ENCODE measurements at regions not wholly inside any gene's neighbourhood (a gene's known extent, or its start where the extent isn't known, plus 50 kb on each side); places are given as distances from the start of the nearest gene placed in this dataset.

DNA sequence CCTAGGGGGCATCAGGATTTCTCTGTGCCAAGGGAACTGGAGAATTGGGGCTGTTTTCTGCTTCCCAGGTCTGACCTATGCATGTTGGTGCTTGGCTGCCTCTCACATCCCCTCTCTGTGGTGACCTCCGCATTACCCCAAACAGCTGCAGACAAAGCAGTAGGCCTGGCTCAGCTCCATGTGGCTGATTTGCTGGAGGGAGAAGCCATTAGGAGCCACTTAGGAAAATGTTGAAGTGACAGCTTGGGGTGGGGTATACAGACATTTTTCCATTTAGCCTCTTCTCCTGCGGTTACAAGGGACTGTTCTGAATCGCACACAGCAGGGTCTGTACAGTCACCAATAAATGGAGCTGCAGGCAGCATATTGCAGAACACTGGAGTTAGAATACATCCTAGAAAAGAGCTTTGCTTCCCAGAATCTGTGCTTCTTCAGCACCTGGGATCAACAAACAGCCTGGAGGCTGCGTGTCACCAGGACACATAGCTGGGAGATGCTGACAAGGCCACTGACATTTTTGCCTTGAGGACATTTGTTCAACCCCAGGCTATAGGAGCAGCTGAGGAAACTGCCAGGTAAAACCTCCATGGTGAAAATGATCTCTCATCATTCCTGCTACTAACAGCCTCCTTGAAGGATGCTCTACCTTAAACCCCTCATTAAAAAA, 335.3 kb downstream of the DIRAS2 start:
- DNase-seq (ENCODE audit: low spot score in 2 of 2) (no peak), ATAC-seq (no peak)
- peak overlapping the region in 1 of 2 donors; percentile 69 for H3K27ac Mint-ChIP-seq

DNA sequence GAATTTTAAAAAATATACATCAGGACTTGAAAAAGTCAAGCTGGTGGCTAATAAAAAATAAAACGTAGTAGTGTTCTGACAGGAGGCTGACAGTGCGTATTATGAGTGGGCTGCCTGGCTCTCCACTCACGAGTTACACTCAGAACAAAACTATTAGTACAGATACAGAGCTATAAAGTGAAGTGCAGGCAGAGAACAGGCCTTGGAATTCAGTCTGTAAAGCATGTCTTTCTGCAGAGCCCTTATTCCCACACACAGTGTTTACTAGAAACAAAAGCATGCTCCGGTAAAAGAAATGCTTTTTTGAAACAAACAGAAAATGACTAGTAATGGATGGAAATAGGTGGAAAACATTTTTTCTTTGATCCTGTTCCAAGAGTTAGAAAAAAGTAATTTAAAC, 334.7 kb downstream of the DIRAS2 start:
- H3K36me3 Mint-ChIP-seq = no peaks in the 10 kb centered on the region
- DNase-seq (ENCODE audit: low spot score in 2 of 2) (no peak), ATAC-seq (no peak)
- H3K27ac Mint-ChIP-seq = no peak overlapping the region
- H3K9me3 Mint-ChIP-seq = no peaks in the 10 kb centered on the region

More for the DNA sequence above, 335.3 kb downstream of the DIRAS2 start:
- no peaks in the 10 kb centered on the region for H3K36me3 Mint-ChIP-seq
- no peaks in the 10 kb centered on the region for H3K9me3 Mint-ChIP-seq

DNA sequence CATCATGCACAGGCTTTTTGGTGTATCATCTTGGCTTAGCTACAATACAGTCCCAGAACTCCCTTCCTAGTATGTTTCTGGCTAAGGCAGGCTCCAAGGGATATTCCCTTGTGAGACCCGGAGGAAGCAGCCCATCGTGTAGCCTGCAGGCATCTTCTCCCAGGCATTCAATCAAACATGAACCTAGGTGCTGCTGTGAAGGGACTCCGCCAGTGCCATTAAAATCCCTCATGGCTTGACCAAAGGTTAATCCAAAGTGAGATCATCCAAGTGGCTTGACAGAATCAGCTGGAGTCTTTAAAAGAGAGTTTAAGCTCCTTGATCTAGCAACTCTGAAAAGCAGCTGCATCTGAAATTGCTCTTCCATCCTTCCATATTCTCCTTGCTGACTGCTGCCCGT, 333.9 kb downstream of the DIRAS2 start:
- no peaks in the 10 kb centered on the region for H3K36me3 Mint-ChIP-seq
- ATAC-seq (no peak), DNase-seq (ENCODE audit: low spot score in 2 of 2) (no peak)
- no peaks in the 10 kb centered on the region for H3K9me3 Mint-ChIP-seq
- H3K27ac Mint-ChIP-seq = no peak overlapping the region

DNA sequence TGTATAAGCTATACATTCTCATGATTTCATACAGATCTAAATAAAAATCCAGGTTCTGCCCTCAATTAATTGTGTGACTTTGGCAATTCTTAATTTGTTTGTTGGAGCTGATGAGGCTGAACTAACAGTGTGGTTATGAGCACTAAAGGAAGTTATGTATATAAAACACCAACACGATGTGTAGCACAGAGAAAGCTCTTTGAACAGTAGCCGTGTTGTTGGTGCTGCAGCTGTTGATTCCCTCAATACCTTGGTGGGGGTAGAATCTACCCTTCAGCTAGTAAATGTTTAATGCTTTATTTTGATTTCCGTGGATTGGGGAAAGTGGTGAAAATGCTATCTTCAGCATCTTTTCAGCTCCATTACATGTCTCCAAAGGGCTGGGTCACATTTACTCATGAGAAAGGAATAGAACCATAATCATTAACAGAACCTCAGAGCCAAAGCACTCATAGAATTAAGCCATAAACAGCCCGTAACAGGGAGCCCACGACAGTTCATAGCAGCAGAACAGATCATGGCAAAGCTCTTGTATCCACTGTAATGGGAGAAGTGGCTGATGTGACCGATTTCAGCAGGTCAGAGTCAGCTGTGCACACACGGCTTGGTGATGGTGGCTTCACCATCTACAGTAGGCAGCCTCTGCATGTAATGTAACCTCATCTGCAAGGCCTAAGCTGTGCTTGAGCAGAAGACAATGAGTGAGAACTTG, 332.7 kb downstream of the DIRAS2 start:
- H3K36me3 Mint-ChIP-seq = no peaks in the 10 kb centered on the region
- no peaks in the 10 kb centered on the region for H3K9me3 Mint-ChIP-seq
- ATAC-seq = no peak
- H3K27ac Mint-ChIP-seq = no peak overlapping the region
- no peak for DNase-seq (ENCODE audit: low spot score in 2 of 2)

DNA sequence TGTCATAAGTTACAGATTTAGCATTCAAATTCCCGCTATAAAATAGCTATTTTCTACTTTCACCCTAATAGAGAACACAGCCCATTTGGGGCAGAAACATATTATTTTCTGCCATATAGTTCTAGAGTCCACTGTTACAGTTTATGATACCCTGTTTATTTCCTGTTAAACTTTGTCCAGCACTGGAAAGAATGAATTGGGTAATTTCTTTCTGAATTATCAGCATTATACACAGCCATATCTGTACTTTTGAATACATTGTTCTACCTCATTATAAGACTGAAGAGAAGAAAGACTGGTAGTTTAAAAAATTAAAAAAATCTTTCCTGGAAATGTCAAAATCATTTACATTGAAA, 332.1 kb downstream of the DIRAS2 start:
- H3K27ac Mint-ChIP-seq = no peak overlapping the region
- H3K36me3 Mint-ChIP-seq = no peaks in the 10 kb centered on the region
- H3K9me3 Mint-ChIP-seq = no peaks in the 10 kb centered on the region
- ATAC-seq (no peak), DNase-seq (ENCODE audit: low spot score in 2 of 2) (no peak)

DNA sequence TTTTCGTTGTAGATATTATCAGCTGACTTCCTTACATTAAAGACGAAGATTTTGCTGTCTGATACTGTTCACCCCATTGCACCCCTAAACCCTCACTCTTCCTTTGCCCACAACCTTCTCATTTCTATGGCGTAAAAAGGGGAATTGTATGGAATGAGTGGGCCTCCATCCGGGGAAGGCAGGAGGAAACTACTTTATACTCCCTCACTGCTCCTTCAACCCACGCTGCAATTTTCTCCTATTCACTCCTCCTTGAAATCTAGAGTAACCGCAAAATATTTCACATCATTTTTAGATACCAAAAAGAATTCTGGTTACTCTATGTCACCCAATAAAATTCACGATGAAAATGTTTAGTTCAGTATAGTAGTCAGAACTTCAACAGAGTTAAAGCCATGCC, 330.8 kb downstream of the DIRAS2 start:
- Mint-ChIP-seq H3K36me3 (no peaks in the 10 kb centered on the region), H3K27ac (no peak overlapping the region), H3K9me3 (no peaks in the 10 kb centered on the region)
- ATAC-seq (no peak), DNase-seq (ENCODE audit: low spot score in 2 of 2) (no peak)

DNA sequence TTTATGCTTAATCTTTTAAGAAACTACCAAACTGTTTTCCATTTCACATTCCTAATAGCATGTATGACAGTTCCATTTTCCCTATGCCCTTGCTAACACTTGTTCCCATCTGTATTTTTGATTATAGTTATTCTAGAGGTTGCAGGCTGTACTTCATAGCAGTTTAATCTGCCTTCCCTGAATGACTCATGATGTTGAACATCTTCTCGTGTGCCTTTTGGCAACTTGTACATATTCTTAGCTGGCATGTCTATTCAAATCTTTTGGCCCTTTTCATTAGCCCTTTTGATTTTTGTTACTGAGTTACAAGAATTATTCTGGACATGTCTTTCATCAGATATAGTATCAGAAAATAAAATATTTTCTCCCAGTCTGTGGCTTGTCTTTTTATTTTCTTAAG, 320.3 kb downstream of the DIRAS2 start:
- H3K36me3 Mint-ChIP-seq = peaks cover 0 to 1% of the 10 kb centered on the region in 2 donors
- H3K27ac Mint-ChIP-seq = no peak overlapping the region
- no peaks in the 10 kb centered on the region for H3K9me3 Mint-ChIP-seq
- DNase-seq (ENCODE audit: low spot score in 2 of 2) = no peak
- no peak for ATAC-seq

DNA sequence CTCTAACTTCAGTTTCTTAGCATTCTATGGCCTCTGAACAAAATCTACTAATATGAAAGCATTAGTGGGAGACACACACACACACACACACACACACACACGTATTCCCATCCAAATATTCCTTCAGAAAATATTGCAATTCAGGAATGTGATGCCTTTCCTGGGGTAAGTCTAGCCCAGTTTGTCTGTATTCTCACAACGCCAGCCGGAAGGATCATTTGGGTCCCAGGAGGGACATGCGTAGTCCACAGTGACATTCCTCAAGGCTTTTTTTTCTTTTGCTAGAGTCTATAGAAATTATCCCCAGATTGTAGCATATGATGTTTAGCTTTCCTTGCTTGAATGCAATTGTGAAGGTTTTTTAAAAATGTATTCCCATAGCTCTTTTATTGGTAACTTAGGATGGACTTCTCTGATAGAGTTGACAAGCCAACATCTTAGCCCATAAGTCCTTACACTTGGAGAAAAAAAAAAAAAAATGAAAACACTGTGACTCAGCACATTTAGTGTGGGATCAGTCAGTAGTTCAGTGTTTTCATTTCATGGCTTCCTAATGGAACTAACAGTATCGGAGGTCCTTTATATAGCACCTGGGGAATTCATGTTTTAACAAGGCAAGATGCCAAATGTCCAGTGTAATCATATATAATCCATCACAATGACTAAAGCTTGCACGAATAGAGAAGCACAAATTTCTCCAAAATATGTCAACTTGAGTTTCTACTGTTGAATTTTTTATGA, 316.5 kb downstream of the DIRAS2 start:
- no peak for ATAC-seq
- no peaks in the 10 kb centered on the region for H3K9me3 Mint-ChIP-seq
- H3K27ac Mint-ChIP-seq = no peak overlapping the region
- no peaks in the 10 kb centered on the region for H3K36me3 Mint-ChIP-seq
- no peak for DNase-seq (ENCODE audit: low spot score in 2 of 2)

DNA sequence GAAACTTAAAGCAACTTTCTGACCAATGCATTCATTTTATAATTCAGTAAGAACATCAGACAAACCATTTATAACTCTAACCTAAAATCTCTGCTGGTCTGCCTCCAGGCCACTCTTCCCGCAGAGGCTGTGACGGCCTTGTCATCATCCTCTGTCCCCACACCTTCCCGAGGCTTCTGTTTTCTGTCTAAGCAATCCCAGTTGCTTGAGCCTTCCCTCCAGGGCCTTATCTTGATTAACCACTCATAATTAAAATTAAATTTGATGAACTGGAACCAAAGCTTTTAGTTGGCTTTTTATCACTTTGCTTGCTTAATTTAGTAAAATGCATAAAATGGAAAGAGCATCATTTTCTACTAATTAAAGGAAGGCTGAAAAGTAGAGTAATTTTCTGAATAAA, 312.4 kb downstream of the DIRAS2 start:
- ATAC-seq (no peak), DNase-seq (ENCODE audit: low spot score in 2 of 2) (no peak)
- Mint-ChIP-seq H3K9me3 (no peaks in the 10 kb centered on the region), H3K27ac (no peak overlapping the region), H3K36me3 (no peaks in the 10 kb centered on the region)

DNA sequence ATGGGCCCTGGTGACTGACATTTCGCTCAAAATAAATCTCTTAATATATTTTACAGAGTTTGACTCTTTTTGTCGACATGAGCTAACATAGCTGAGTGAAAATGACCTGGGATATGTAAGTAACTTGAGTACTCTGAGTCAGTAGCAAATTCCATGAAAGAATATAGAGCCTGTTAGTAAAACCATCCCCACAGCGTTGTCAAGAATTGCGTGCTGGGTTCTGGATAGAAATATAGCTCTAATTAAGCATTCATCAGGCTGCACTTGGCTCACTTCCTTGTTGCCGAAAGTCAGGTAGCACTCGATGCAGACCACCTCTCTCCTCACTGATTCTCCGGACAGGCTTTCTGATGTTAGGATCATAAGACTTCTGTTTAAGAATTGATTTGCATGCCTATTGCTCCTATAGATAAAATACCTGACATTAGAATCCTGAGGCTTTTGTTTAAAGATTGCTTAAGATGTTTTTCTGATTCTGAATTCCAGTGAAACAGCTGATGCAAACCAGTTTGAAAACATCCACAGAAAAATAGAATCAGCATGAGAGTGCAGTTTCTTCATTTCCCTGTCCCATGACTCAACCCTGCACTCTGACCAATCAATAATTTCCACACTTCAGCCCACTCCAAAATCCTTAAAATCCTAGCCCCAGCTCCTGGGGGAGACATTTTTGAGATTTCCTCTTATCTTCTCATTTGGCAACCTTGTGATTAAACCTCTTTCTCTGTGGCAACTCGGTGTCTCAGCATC, 310.6 kb downstream of the DIRAS2 start:
- Mint-ChIP-seq H3K27ac (no peak overlapping the region), H3K9me3 (no peaks in the 10 kb centered on the region), H3K36me3 (no peaks in the 10 kb centered on the region)
- no peak for ATAC-seq
- DNase-seq (ENCODE audit: low spot score in 2 of 2) = no peak

DNA sequence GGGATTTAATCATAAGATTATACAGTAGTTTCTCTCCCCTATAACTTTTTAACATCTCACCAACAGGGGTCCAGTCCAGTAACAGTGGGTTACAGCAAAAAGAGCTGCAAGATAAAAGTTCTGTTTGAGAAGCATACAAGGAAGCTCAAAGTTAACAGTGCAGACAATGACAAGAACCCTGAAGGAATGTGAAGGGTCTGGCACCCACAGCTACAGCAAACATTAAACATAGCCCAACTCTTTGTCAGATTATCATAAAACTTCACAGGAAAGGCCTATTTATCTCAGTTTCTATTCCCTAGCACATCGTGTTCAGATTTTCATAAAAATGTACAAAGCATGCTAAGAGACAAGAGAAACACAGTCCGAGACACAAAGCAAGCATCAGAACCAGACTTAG, 309.4 kb downstream of the DIRAS2 start:
- H3K36me3 Mint-ChIP-seq = no peaks in the 10 kb centered on the region
- DNase-seq (ENCODE audit: low spot score in 2 of 2) = no peak
- no peaks in the 10 kb centered on the region for H3K9me3 Mint-ChIP-seq
- ATAC-seq = no peak
- no peak overlapping the region for H3K27ac Mint-ChIP-seq

DNA sequence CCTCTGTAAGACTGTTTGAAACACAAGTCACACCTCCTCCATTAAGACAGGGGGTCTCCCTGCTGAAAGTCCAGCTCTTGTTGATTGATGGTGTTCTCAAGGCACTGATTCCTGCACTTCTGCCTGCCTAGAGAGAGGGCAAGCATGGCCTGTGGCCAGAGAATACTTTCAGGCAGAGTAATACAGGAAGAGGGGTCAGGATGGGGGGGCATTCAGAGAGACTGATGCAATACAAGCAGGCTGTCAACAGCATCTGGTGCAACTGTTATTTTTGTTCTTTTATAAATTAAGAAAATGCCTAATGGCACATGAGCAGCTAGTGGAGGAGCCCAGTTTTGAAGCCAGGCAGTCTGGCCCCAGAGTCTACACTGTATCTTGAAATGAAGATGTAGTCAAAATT, 302.2 kb downstream of the DIRAS2 start:
- no peaks in the 10 kb centered on the region for H3K36me3 Mint-ChIP-seq
- no peak overlapping the region for H3K27ac Mint-ChIP-seq
- ATAC-seq = no peak
- no peak for DNase-seq (ENCODE audit: low spot score in 2 of 2)
- peaks cover 0 to 5% of the 10 kb centered on the region in 2 donors for H3K9me3 Mint-ChIP-seq

DNA sequence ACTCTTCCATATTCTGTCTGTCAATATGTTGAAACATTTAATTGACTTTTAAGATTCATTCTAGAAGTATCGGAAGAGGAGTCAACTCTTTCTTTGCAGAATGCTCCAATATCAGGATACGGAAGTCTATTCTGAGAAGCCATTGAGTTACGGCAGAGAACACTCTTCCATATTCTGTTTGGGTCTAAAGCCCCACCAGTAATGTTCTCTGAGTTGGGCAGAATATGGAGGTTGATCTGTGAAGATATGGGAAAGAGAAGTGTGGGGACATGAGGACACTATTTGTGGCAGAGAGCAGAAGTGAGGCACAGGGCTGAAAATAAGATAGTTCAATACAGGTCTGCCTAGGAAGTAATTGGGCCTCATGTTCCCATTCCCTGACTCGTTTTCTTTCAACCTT, 300.0 kb downstream of the DIRAS2 start:
- DNase-seq (ENCODE audit: low spot score in 2 of 2) = no peak
- H3K36me3 Mint-ChIP-seq = no peaks in the 10 kb centered on the region
- no peak for ATAC-seq
- peaks cover 0 to 5% of the 10 kb centered on the region in 2 donors for H3K9me3 Mint-ChIP-seq
- H3K27ac Mint-ChIP-seq = no peak overlapping the region

DNA sequence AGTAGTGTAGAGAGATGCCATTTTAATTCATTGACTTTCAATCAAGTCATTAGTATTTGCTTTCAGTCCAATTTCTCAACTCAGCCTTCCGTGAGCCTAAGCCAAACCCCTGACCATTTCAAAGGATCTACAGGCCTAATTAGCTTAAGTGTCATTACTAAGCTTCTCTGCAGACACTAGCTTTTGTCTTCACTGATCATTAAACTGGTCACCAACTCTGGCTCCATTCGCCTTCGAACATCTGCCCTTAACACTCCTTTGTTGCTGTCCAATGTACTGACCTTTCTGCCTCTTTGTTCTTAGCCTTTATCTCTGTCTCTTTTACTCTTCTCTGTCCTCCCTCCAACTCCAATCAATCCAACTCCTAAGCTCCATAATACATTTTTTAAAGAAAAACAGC, 299.3 kb downstream of the DIRAS2 start:
- DNase-seq (ENCODE audit: low spot score in 2 of 2) (no peak), ATAC-seq (no peak)
- H3K36me3 Mint-ChIP-seq = no peaks in the 10 kb centered on the region
- peaks cover 0 to 5% of the 10 kb centered on the region in 2 donors for H3K9me3 Mint-ChIP-seq
- H3K27ac Mint-ChIP-seq = no peak overlapping the region

DNA sequence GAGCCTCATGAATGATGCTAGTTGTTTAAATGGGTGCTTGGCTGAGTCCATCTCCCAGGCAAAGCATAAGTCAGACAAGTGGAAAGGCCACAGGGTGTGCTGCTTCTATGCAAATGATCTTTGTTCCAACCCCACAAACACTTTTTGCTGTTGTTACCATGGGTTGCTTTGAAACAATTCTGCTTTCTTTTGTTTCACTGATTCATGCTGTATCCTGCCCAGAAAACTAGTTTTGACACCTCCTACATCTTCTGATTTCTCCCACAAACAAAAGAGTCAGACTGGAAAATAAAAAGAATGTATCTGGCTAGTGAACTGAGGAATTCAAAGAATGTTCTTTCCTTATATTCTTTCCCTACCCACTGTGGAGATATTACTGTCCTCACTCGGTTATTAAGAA, 298.6 kb downstream of the DIRAS2 start:
- H3K27ac Mint-ChIP-seq = no peak overlapping the region

DNA sequence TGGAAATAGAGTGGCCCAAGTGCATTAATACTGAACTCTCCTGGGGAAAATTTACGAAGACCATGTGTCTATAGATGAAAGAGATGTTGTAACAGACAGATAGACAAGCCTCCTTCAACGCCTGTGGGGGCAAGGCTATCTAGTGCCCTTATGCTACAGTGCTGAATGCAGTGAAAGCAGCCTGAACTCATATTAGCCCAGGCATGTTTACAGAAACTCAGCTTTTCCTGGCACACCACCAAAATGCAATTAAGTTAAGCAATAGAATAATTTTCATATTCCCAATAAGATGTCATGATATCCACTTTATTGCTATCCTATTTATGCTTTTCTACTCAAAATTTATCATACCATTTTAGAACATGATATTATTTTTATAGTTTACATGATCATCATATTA, 277.0 kb downstream of the DIRAS2 start:
- DNase-seq (ENCODE audit: low spot score in 2 of 2) = no peak
- H3K9me3 Mint-ChIP-seq = no peaks in the 10 kb centered on the region
- ATAC-seq = no peak
- no peaks in the 10 kb centered on the region for H3K36me3 Mint-ChIP-seq
- no peak overlapping the region for H3K27ac Mint-ChIP-seq

More for the DNA sequence above, 298.6 kb downstream of the DIRAS2 start:
- Mint-ChIP-seq H3K36me3 (no peaks in the 10 kb centered on the region), H3K9me3 (peaks cover 0 to 5% of the 10 kb centered on the region in 2 donors)
- DNase-seq (ENCODE audit: low spot score in 2 of 2) (no peak), ATAC-seq (peak in 1 of 2 donors; percentile 69)

DNA sequence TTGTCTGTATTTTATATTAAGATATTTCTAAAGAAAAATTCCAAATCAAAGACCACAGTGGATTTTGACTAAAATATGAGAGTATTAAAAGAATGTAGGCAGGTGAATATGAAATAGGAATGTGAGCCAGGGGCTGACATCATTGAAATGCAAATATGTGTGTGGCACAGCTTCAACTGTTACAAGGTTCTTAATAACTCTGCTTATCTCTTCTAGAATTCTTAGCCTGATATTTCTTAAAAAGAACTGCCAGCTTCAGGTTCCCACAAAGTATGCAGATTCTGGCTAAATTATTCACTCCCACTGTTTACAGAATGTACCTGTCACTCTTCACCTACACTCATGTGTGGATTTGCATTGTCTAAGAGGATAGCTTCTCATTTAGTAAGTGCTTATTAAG, 274.4 kb downstream of the DIRAS2 start:
- no peak for DNase-seq (ENCODE audit: low spot score in 2 of 2)
- Mint-ChIP-seq H3K27ac (no peak overlapping the region), H3K36me3 (no peaks in the 10 kb centered on the region), H3K9me3 (no peaks in the 10 kb centered on the region)
- ATAC-seq = no peak

Data from activated naive CD4-positive, alpha-beta T cell treated with anti-CD3 and anti-CD28 coated beads, Interleukin-2, amount 50 U/mL, for 72 hours (primary cell).